Stimulated activated CD4-positive, alpha-beta T cell treated with anti-CD3 and anti-CD28 coated beads, Interleukin-4, amount 100 ng/mL, for 48 hours (primary cell): ENCODE measurements at regions not wholly inside any gene's neighbourhood (a gene's known extent, or its start where the extent isn't known, plus 50 kb on each side); places are given as distances from the start of the nearest gene placed in this dataset.
"Not testable (repeated sequence)": the region's sequence is repeated elsewhere in the genome, so short reads cannot be mapped to it uniquely, and the experiment has no call there.

Experiments used
- DNase-seq, 2 donors: peaks; one replicate each; pipeline ENCODE4 v3.0.0-alpha.2; 2020; ENCODE audit warnings: low read depth in 2 of 2

DNA sequence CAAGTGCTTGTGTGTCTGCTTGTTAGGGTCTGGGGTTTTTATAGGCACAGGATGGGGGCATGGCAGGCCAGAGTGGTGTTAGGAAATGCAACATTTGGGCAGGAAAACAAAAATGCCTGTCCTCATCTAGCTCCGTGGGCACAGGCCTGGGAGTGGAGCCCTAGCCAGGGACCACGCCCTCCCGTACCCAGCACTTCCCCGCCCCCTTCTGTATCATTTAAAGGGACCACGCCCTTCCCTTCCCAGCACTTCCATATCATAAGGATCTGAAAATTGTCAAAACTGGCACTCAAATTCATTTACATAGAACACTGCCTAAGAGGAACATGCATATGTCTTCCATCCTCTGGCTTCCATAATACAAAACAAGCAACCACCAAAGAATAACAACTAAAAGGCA lies 185.8 kb downstream of the B3GLCT start:
- no peak for DNase-seq

DNA sequence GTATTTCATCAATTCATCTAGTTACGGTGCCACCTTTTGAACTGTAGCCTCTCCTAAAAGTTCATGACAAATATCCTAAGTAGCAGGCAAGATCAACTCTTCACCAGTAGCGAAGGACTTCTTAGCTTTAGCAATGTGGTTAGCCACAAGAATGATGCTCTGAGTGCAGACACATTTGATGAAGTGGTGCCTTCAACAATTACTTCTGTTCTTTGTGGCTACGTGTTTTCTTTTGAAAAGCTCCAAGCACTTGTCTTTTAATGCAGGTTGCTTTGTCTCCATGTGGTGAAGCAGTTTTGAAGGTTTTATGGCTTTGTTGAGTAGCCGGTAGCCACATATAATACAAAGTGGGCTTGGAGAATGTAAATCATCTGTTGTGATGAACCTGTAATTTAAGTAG lies 194.7 kb downstream of the B3GLCT start:
- DNase-seq: no peak

DNA sequence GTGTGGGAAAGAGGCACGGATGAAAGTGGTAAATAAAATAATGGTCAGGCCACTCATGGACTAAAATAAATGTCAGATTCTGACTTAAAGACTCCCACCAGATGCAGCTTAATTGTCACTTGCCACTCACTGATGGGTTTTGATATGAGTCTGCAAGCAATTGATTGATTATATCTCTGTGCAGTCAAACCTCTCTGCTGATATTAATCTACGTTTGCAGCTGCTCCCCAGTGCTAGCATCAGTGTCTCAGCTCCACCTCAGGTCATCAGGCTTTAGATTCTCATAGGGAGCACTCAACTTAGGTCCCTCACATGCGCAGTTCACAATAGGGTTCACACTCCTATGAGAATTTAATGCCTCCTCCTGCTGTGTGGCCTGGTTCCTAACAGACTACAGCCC lies 195.3 kb downstream of the B3GLCT start:
- DNase-seq: no peak

DNA sequence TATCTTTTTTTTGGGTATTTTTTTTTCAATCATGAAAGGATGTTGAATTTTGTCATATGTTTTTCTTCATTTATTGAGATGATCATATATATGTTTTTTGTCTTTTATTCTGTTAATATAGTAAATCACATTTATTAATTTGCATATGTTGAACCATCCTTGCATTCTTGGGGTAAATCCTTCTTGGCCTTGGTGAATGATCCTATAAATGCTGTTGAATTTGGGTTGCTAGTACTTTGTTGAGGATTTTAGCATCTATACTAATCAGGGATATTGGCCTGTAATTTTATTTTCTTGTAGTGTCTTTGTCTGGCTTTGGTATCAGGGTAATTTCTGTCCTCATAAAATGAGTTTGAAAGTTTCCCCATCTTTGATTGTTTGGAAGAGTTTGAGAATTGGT lies 199.9 kb downstream of the B3GLCT start:
- DNase-seq: no peak

DNA sequence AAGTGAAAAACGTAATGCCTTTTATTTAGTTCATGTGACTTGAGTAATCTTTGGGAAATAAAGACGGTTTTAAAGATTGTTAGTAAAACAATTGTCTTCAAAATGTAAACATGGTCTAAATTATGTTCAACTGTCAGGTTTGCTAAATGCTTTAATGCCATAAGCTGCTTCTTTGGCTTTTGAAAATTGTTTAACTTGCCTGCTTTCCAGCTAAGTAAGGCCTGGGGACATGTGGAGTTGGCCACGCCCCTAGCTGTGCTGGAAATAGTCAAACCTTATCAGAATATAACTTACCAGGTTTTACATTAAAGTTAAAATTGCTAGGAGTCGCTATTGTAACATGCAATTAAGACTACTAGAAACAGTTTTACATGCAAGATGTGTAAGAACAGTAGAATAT lies 203.9 kb downstream of the B3GLCT start:
- DNase-seq: not testable (repeated sequence)

DNA sequence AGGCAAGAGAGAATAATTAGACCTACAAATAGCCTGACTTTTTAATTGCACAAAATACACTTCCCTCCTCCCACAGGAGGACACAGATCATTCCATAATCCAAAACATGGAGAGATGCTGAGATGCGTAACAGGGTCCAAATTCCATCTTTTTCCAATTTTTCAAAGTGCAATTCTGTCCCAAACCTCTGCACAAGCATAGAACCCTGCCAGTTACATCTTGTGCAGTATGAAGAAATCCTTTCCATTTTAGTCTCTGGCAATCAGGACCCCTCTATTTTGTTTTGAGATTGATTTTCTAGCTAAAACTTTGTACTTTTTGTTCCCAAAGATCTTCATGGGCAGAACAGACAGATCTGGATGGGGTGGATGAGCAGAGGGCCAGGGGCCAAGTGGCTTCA lies 209.2 kb downstream of the B3GLCT start:
- no peak for DNase-seq

DNA sequence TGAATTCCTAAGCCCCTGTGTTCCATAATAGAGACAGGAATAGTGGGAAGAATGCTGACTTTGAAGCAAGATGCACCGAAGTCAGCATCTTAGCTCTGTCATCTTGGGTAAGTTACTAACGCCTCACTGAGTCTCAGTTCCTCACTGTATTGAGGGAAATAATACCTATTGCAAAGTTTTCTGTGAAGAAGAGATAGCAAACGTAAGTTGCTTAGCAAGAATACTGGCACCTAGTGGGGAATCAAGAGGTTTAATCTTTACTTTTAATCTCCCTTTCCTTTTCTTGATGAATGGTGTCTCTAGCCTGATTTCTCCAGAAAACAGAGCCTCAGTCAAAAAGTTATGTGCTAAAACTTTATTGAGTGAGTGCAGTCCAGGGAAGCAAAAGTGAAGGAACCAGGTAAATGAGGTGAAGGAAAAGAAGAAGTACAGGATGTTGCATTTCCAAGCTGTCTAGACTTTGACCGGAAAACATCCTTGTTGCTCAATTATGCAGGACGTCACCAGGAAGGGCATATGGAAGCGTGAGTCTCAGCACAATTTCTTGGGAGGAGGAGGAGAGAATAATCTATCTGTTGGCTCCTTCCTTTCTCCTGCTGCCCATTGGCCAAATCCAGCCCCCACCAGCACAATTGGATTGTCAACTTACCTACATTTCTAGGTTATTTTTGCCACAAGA lies 210.0 kb downstream of the B3GLCT start:
- DNase-seq: no peak

DNA sequence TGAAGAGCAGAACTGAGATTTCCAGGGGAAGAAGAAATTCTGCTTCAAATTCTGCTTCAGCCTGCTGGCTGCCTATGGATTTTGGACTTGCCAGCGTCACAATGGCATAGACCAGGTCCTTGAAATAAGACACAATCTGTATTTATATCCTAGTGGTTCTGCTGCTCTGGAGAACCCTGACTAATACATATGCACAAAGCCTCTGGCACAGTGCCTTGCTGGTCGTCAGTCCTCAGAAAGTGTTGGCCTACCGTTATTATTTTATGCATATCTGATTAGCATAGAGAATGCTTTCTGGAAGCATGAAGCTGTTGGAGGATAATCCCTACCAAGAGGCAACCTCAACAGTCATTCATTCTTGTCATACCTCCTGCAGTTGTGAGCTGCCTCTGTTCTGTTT lies 213.7 kb downstream of the B3GLCT start:
- DNase-seq: no peak

DNA sequence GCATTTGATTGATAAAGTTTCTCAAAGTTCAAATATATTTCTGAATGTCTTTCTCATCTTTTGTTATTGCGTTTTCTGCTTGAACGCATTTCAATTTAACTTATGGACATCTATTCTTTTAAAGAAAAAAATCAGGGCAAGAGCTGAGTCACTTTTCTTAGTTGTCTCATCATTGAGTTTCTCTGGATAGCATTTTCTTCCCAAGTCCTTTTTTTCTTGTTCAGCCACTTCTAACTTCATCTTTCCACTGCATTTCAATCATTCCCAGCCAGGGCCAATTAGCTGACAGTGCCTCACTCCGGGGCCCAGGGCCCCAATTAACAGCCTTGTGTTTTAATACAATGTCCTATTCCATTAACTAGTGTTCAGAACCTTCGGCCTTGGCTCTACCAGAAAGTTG lies 216.3 kb downstream of the B3GLCT start:
- no peak for DNase-seq

DNA sequence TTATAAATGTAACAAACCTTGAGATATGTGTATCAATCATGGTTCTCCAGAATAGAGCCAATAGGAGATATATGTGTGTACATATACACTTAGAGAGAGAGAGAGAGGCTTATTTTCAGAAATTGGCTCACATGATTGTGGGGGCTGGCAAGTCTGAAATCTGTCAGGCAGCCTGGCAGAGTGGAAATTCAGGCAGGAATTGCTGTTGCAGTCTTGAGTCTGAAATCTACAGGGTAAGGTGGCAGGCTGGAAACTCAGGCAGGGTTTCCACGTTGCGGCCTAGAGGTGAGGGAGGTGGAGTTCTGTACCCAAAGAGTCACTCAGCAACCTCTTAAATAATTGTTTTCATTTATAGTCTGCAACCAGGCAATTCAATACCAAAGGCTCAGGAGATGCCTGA lies 218.4 kb downstream of the B3GLCT start:
- DNase-seq: no peak

DNA sequence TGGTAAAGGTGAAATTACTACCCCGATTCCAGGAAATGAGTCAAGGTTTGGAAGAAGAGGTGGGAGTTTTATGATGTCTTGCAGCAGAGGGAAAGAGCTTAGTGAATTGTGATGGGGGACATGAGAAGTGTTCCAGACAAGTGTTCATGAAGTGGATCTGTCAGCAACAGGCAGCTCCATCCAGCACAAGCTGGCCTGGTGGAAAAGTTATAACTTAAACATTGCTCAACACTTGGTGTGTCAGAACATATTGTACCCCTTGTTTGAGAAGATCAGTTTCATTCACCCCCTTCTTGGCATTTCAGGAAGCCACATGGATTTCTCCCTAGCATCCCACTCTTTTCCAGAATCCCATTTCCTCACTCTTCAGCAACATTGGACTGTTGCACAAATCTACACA lies 222.0 kb downstream of the B3GLCT start:
- no peak for DNase-seq

DNA sequence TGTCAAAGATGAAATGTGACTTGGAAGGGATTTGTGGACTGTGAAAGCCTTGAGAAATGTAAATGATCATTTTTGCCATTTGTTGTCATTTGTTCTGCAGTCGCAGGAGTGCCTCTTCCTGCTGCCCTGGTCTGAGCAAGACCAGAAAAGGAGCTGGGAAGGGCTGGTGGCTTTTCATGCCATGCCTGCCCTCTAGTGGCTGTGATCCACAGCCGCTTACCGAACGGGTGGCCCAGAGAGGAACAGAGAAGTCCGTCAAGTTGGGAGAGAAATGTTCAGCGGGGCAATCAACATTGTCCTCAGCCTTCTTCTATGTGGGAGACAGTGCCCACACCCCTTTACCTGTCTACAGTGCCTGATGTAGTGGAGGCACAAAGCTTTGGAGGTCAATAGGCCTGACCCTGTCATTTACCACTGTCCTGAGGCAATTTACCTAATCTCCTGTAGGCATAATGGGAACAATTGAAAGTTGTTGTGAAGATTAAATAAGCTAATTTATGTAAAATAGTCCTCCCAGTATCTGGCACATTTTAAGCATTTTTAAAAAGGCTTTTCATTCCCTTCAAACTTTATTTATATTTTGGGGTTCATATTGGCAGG lies 224.5 kb downstream of the B3GLCT start:
- peak; percentile 42 to 45 for DNase-seq

DNA sequence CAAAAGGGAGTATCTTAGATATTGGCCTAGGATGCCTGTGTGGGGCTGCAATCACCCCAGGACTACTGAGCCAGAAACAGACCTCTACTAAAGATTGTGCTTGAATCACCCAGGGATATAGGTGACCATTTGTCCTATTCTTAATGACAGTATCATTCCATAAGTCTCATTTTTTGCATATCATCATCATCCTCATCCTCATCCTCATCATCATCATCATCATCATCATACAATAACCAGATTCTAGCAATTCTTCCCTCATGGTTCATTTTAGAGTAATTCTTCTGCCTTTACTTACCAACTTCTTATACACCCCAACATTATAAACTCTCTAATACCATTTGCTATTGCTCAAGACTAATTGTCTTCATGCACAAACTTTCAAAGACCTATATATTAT lies 226.6 kb downstream of the B3GLCT start:
- DNase-seq: no peak

DNA sequence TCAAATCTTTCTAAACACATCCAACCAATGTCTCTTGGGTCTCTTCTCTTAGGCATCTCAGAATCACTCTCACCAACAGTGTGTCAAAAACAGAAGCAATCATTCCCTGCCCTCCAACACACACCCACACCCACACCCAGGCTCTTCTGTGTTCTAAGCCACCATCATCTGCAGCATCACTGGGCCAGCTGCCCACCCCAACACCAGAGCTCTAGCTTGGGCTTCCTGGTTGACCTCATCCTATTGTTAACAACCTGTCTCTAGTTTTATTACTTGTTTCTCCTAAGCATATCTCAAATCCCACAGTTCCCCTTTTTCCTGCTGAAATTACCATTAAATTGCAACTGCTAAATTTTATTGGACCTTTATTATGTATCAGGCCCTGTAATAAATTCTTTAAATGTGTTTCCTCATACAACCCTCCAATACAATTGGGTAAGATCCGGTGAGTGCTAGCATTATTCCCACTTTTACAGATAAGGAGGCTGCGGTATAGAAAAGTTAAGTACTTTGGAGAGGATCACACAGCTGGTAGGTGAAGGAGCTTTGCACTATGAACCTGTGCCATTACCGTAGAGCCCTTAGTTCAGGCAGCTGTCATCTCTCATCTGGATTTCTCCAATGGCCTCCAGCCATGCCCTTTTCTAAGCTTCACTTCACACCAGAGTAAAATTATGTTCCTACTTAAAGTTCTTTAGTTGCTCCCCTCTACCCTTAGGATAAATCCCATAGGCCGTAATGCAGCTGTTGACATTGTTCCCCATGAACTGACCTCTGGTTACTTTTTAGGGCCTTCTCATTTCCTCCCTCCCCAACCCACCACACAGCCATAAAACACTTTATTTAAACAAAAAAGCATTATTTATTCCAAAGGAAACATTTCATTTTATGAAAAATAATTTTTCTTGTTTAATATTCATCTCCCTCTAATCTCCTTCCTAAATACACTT lies 227.7 kb downstream of the B3GLCT start:
- DNase-seq: no peak

DNA sequence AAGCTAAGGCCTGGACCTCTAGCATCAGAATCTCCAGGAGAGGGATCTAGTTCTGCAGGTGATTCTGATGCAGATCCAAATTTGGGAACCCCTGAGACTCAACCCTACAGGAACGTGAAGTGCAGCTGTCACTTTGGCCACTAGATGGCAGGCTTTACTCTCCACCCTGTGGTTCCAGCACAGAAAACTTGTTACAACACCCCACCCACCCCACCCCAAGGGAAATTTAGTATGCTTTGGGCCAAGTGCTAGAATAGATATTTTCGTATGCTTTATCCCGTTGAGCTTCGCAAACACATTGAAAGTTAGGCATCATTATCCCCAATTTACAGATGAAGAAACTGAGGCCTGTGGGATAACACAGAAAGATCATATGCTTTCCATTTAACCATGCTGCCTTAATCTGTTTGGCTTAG lies 232.0 kb downstream of the B3GLCT start:
- DNase-seq: peak; percentile 34 to 45

DNA sequence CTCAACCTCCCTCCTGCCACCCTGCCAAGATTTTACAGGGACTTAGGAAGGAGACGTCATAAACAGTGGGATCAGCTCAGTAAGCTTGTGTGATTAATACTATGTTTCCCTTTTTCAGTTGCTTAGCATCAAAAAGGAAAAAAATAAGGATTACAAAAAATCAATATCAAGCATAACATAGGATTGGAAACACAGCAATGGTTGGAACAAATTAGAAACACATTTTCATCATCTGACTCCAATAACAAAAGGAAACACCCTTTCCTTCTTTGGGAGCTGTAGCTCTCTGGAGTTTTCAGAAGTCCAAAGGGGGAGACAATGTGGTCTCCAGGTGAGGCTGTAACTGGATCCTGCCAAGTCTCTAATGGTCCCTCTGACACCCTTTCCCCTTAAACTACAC lies 233.4 kb downstream of the B3GLCT start:
- no peak for DNase-seq

DNA sequence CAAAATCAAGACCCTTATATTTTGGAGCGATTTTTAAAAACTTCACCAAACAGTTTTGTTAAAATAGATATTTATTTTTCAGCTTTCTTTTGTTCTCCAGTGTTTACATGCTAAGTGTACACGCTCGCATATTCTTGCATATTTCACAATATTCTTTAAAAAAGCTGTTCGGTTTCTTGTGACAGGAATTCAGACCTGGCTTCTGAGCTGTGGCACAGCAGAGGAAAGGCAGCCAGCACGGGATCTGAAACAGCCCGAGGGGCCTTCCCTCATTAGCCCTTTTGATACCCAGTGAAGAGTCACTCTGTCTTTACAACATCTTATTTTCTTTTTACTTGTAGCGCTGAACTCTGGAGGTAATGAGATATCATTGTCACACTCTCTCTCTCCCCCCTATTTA lies 234.0 kb downstream of the B3GLCT start:
- no peak for DNase-seq

DNA sequence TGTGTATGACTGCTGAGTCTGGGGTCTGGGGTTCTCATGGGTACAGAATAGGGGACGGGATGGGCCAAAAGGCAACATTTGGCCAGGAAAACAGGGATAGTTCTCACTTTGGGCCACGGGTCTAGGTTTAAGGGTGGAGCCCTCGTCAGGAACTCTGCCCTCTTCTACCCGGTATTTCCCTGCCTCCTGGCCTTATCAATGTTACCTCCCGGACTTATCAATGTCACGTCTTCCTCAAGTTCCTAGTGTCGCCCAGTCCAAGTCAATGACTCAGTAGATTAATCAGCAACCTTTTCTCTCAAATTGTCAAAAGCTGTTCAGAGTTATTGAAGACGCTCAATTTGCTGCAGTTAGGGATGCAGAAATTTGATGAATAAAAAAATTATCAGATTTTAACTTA lies 234.8 kb downstream of the B3GLCT start:
- no peak for DNase-seq

DNA sequence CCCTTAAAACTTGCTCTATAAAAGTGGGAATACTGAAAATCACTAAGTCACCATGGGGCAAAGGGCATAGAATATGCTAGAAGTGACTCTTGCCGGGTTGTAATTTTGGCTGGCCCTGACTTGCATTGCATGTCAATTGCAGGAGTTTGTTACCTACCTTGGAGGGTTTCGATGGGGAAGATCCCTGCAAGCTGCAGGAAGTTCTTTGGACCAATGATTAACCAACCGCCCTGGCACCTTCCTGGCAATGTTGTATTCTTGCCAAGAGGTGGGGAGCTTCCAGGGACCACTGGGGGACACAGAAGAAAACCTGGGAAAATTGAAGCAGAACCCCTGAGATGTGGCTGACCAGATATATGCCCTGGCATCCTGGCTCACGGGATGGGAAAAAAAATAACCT lies 235.8 kb downstream of the B3GLCT start:
- DNase-seq: no peak

DNA sequence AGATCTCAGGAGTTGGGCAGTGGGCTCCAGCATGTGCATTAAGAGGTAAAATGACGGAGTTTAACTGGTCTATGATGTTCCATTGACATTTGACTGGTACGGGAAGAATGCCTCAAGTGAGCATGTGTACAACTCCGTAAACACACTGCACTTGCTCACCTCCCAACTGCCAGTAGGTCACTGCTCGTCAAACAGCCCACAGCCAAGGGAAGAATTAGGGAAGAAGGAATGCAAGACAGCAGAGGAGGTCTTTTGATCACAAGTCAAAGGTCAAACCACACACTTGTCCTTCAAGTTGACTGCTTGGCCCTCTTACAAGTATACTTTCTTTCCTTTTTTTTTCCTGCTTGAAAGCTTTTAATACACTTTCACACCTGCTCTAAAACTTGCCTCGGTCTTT lies 236.7 kb downstream of the B3GLCT start:
- DNase-seq: no peak

DNA sequence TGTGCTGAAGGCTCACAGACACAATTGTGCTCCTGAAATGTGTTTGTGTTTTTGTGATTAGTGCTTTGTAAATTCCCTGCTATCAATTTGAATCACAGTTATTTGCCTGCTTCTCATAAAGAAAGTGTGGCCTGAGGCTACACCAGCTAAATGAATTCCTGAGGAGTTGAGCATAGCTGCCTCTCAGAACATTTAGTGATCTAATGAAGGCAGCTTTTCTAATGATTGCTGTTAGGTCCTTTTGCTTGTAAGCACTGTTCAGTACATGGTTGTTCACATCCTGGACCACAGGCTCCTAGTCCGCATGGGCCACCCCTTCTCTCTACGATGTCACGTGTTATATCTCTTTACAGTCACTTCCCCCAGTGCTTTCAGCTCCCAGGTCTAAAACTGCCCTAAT lies 238.2 kb downstream of the B3GLCT start:
- DNase-seq: no peak

DNA sequence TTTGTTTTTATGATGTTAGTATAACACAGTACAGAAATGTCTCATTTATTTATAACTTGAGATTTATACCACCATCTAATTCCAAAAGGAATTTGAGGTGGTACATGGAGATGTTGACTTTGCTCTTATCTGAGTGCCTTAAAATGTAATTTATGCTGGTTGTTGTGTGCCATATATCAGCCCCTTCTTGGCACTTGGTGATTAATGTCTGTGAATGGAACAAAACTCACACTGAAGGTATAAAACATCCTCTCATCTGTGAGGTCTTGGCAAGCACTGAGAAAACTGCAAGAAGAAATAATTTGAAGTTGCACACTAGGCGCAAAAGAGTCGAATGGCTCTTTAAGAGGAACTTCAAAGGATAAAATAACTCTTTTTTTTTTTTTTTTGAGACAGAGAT lies 240.4 kb downstream of the B3GLCT start:
- no peak for DNase-seq
